ENCODE measurements at regions not wholly inside any gene's neighbourhood (a gene's known extent, or its start where the extent isn't known, plus 50 kb on each side); places are given as distances from the start of the nearest gene placed in this dataset.

DNA sequence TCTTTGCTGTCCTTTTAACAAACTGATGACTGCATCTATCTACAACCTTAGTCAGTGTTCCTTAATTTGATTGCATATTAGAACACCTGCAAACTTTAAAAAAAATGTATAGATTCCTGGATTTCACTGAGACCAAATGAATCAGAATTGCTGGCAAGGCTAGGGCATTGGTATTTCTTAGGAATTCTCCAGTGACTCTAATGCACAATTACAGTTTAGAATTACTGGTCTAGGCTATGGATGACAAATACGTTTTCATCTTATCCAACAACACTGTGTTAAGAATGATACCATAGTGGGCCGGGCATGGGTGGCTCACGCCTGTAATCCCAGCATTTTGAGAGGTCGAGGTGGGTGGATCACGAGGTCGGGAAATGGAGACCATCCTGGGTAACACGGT lies 545.9 kb upstream of the RIOK2 start:
- H3K4me3 ChIP-seq (ENCODE audit: low read depth, low read length): no peak overlapping the region
- no peak for DNase-seq (ENCODE audit: low read depth)
- TF ChIP-seq, protein P1, sequence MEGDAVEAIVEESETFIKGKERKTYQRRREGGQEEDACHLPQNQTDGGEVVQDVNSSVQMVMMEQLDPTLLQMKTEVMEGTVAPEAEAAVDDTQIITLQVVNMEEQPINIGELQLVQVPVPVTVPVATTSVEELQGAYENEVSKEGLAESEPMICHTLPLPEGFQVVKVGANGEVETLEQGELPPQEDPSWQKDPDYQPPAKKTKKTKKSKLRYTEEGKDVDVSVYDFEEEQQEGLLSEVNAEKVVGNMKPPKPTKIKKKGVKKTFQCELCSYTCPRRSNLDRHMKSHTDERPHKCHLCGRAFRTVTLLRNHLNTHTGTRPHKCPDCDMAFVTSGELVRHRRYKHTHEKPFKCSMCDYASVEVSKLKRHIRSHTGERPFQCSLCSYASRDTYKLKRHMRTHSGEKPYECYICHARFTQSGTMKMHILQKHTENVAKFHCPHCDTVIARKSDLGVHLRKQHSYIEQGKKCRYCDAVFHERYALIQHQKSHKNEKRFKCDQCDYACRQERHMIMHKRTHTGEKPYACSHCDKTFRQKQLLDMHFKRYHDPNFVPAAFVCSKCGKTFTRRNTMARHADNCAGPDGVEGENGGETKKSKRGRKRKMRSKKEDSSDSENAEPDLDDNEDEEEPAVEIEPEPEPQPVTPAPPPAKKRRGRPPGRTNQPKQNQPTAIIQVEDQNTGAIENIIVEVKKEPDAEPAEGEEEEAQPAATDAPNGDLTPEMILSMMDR (IDR thresholded peaks at IDR 0.05; ENCODE audit: control insufficient read depth, extremely low read depth, insufficient read depth): no peak

DNA sequence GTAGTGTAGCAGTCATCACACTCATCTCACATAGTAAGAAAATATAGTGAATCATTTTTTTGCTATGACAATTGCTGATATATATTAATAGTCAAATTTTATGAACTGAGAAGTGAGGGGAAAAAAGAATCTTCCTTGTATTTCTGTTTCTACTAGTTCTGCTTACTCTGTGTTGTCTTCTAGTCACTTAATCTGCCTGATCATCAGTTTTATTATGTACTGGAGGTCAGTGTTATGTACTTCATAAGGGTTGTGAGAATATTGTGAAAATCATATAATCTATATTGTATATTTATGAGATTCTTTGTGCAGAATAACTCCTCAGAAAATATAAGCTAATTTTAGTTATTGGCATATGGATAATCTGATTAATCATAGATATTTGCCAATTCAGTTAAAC lies 546.9 kb upstream of the RIOK2 start:
- no peak for DNase-seq (ENCODE audit: low read depth)
- no peak overlapping the region for H3K4me3 ChIP-seq (ENCODE audit: low read depth, low read length)
- TF ChIP-seq, protein P1 (IDR thresholded peaks at IDR 0.05; ENCODE audit: control insufficient read depth, extremely low read depth, insufficient read depth): no peak

DNA sequence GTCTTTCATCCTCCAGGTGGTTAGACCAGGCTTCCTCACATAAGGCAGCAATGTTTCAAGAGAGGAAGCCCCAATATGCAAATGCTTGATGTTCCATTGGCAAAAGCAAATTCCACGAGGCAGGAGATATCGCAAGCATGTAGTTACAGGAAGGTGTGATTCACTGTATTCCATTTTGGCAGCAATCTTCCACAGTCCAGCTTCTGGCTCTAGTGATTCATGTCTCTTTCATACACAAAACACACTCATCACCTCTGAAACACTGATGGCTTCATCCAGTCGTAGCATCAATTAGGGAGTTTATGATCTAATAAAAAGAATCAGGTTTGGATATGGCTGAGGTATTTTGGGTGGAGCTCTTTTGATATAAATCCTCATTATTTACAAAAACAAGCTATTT lies 552.2 kb upstream of the RIOK2 start:
- DNase-seq (ENCODE audit: low read depth): no peak

DNA sequence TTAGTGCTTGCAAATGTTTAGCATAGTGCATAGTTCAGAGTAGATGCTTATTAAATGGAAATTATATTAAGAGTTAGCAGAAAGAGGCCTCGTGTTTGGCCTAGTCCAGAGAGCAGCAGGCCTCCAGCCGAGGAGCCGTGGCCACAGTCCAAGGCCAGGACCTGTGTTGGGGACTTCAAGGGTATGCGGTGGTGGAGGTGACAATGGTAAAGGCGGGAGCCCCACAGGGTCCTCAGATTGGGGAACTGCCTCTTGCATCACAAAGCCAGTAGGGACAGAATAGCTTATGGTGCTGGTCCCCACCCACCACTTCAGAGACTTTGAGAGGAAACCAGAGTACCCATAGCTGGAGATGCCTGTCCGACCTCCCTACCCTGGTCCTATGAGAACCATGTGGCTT lies 554.6 kb upstream of the RIOK2 start:
- H3K4me3 ChIP-seq (ENCODE audit: low read depth, low read length): no peak overlapping the region
- DNase-seq (ENCODE audit: low read depth): no peak
- TF ChIP-seq, protein P1 (IDR thresholded peaks at IDR 0.05; ENCODE audit: control insufficient read depth, extremely low read depth, insufficient read depth): no peak

More for the DNA sequence above, 552.2 kb upstream of the RIOK2 start:
- TF ChIP-seq, protein P1 (IDR thresholded peaks at IDR 0.05; ENCODE audit: control insufficient read depth, extremely low read depth, insufficient read depth): no peak
- no peak overlapping the region for H3K4me3 ChIP-seq (ENCODE audit: low read depth, low read length)

DNA sequence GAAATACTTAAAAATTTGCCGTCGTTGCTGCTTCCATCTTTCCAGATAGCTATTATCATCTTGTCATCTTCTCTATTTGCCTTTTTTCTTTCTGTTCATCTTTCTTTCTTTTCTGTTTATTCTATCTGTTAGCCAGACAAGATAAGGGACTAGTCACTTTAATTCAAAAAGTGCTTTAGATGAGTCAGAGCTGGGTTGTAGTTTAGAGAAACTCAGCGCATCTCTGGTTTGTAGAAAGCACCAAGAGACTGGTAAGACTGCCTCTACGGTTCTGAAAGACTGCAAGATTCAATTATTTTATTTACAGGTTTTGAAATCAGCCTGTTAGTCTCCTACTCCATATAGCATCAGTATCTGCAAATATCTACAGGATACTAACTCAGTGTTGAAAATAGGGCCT lies 562.8 kb upstream of the RIOK2 start:
- H3K4me3 ChIP-seq (ENCODE audit: low read depth, low read length): no peak overlapping the region
- no peak for DNase-seq (ENCODE audit: low read depth)

DNA sequence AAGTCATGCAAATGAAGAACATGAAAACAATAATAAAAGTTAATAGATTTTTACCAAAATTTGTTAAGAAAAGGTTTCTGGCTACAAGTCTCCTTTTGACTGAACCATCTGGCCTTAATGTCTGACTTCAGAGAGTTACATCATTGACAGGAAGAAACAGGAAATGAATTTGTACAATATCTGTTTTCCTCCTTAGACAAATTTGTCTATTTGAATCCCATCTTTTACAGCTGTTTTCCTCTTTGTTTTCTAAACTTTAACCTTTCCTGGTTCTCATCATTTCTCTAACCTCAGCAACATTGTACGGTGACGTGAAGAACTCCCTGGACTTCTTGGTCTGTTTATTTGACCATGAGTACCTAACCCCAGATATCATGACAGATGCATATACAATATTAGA lies 567.5 kb upstream of the RIOK2 start:
- DNase-seq (ENCODE audit: low read depth): no peak
- TF ChIP-seq, protein P1 (IDR thresholded peaks at IDR 0.05; ENCODE audit: control insufficient read depth, extremely low read depth, insufficient read depth): no peak
- no peak overlapping the region for H3K4me3 ChIP-seq (ENCODE audit: low read depth, low read length)

More for the DNA sequence above, 562.8 kb upstream of the RIOK2 start:
- TF ChIP-seq, protein P1 (IDR thresholded peaks at IDR 0.05; ENCODE audit: control insufficient read depth, extremely low read depth, insufficient read depth): no peak

DNA sequence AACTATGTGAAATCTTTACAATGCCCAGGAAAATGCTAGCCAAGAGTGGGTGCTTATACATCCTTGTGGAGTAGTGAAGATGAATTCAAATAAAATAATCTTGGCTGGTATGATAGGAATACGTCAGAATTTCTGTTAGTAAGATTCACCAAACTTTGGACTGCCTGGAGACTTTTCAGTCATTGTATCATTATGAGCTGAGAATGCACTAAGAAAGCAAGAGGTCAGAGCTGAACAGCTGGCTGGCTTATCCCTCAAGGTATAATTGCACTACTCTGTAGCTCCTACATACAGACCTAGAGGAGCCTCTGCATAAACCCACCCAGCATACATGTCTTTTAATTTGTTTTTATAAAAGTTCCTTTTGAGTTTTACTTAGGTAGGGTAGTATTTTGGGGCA lies 568.5 kb upstream of the RIOK2 start:
- DNase-seq (ENCODE audit: low read depth): no peak
- no peak overlapping the region for H3K4me3 ChIP-seq (ENCODE audit: low read depth, low read length)
- TF ChIP-seq, protein P1 (IDR thresholded peaks at IDR 0.05; ENCODE audit: control insufficient read depth, extremely low read depth, insufficient read depth): no peak

All from LNCaP clone FGC (cell line).